Upper lobe of right lung (tissue), 1 donor: ENCODE measurements at regions not wholly inside any gene's neighbourhood (a gene's known extent, or its start where the extent isn't known, plus 50 kb on each side); places are given as distances from the start of the nearest gene placed in this dataset.

Source experiments
- ATAC-seq: fragments of 200-7000 bp; cut with Tn5 transposase; one replicate; pipeline ENCODE4 v1.9.1; 2020; ENCODE audit warnings: mild to moderate bottlenecking, moderate library complexity
- DNase-seq: peaks from one replicate; pipeline ENCODE4 v3.0.0-alpha.2; 2020
- H3K27ac ChIP-seq: fragments of 200-600 bp; one replicate; pipeline ENCODE4 v1.8.0; 2022
- H3K27me3 ChIP-seq: fragments of 200-600 bp; one replicate; pipeline ENCODE4 v1.8.0; 2022; ENCODE audit warnings: mild to moderate bottlenecking
- H3K36me3 ChIP-seq: fragments of 200-600 bp; one replicate; pipeline ENCODE4 v1.8.0; 2022
- H3K4me1 ChIP-seq: fragments of 200-600 bp; one replicate; pipeline ENCODE4 v1.8.0; 2022
- H3K4me3 ChIP-seq: fragments of 200-600 bp; one replicate; pipeline ENCODE4 v1.8.0; 2022; ENCODE audit warnings: mild to moderate bottlenecking
- H3K9me3 ChIP-seq: fragments of 200-600 bp; one replicate; pipeline ENCODE4 v1.8.0; 2022
- CTCF ChIP-seq: fragments of 200-600 bp; IDR thresholded peaks from one replicate; pipeline ENCODE4 v1.8.0; 2022; ENCODE audit warnings: antibody characterized with exemption
- intact Hi-C: fragments of 100-400 bp; cut with DNase I; formaldehyde crosslinking; loops from one replicate; pipeline ENCODE4 v1.11.0; 2022
- donor health status: DM: no; HTN: yes; CAD: no; lungs with severe emphysema.

- TF ChIP-seq CTCF: no peak
- H3K27ac ChIP-seq: no peak overlapping the region
- intact Hi-C loops: no loop called here
- ATAC-seq (no peak), DNase-seq (no peak)
- no peaks in the 10 kb centered on the region for H3K9me3 ChIP-seq
- no peak overlapping the region for H3K4me3 ChIP-seq
- no peaks in the 10 kb centered on the region for H3K27me3 ChIP-seq
- H3K4me1 ChIP-seq: no peaks in the 10 kb centered on the region
- no peaks in the 10 kb centered on the region for H3K36me3 ChIP-seq
Measured at GRCh38 chr1:187396929-187397796, 568.4 kb downstream of the PLA2G4A start.

GRCh38 chr1:187408212-187409004 lies 579.7 kb downstream of the PLA2G4A start:
- H3K36me3 ChIP-seq: no peaks in the 10 kb centered on the region
- H3K4me1 ChIP-seq: no peaks in the 10 kb centered on the region
- intact Hi-C loops: no loop called here
- no peak for ATAC-seq
- H3K4me3 ChIP-seq: no peak overlapping the region
- no peaks in the 10 kb centered on the region for H3K27me3 ChIP-seq
- no peaks in the 10 kb centered on the region for H3K9me3 ChIP-seq
- DNase-seq: no peak
- H3K27ac ChIP-seq: no peak overlapping the region
- TF ChIP-seq CTCF: no peak

- H3K4me3 ChIP-seq: no peak overlapping the region
- no peak overlapping the region for H3K27ac ChIP-seq
- no peaks in the 10 kb centered on the region for H3K9me3 ChIP-seq
- no peaks in the 10 kb centered on the region for H3K4me1 ChIP-seq
- intact Hi-C loops: no loop called here
- H3K36me3 ChIP-seq: no peaks in the 10 kb centered on the region
- no peak for TF ChIP-seq CTCF
- ATAC-seq (no peak), DNase-seq (no peak)
- no peaks in the 10 kb centered on the region for H3K27me3 ChIP-seq
Measured at GRCh38 chr1:187409341-187409740, 580.6 kb downstream of the PLA2G4A start.

- Histone ChIP-seq H3K4me3 (no peak overlapping the region), H3K27ac (no peak overlapping the region), H3K4me1 (no peaks in the 10 kb centered on the region), H3K36me3 (no peaks in the 10 kb centered on the region), H3K9me3 (no peaks in the 10 kb centered on the region), H3K27me3 (no peaks in the 10 kb centered on the region)
- DNase-seq: no peak
- TF ChIP-seq CTCF: no peak
- ATAC-seq: no peak
- intact Hi-C loops: no loop called here
Measured at GRCh38 chr1:187411118-187411517, 582.4 kb downstream of the PLA2G4A start.

GRCh38 chr1:187413405-187414169 lies 584.8 kb downstream of the PLA2G4A start:
- no peak for DNase-seq

More at GRCh38 chr1:187413405-187414169, 584.8 kb downstream of the PLA2G4A start:
- no peaks in the 10 kb centered on the region for H3K4me1 ChIP-seq
- intact Hi-C loops: no loop called here
- H3K27ac ChIP-seq: no peak overlapping the region
- H3K36me3 ChIP-seq: no peaks in the 10 kb centered on the region
- H3K4me3 ChIP-seq: no peak overlapping the region
- no peak for ATAC-seq
- H3K27me3 ChIP-seq: no peaks in the 10 kb centered on the region
- no peak for TF ChIP-seq CTCF
- no peaks in the 10 kb centered on the region for H3K9me3 ChIP-seq
